WTC11 (cell line): ENCODE measurements at regions not wholly inside any gene's neighbourhood (a gene's known extent, or its start where the extent isn't known, plus 50 kb on each side); places are given as distances from the start of the nearest gene placed in this dataset.

Source experiments
- TF ChIP-seq, protein P1 (sequence below): sonication (generic); formaldehyde crosslinking; IDR thresholded peaks from 2 replicates; pipeline ENCODE4 v1.8.0; 2022; ENCODE audit warnings: mild to moderate bottlenecking, missing genetic modification reagents
- TF ChIP-seq, protein P2 (sequence below): sonication (generic); formaldehyde crosslinking; IDR thresholded peaks from 2 replicates; pipeline ENCODE4 v1.8.1; 2022; ENCODE audit warnings: low read depth, missing genetic modification reagents, borderline replicate concordance
- TF ChIP-seq, protein P3 (sequence below): sonication (generic); formaldehyde crosslinking; conservative IDR thresholded peaks from 2 replicates; pipeline ENCODE4 v1.8.1; 2022; ENCODE audit warnings: mild to moderate bottlenecking, missing genetic modification reagents

DNA sequence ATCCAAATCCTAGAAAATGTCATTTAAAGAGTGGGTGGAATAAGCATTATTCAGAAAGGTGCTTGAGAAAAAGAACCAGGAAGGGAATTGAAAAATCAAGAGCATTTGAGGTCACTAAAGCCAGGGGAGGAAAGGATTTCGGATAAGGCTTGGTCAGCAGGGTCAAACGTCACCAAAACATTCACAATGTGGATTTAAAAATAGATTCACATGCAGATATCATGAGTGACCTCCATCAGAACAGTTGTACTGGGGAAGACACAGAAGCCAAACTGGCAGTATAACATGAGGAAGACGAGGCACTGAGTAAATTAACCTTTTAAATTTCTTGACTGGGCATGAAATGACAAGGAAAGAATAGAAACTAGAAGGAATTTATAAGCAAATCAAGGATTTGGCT, 175.1 kb upstream of the CCDC196 start:
- TF ChIP-seq, protein P1, sequence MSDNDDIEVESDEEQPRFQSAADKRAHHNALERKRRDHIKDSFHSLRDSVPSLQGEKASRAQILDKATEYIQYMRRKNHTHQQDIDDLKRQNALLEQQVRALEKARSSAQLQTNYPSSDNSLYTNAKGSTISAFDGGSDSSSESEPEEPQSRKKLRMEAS (CRISPR knock-in tag), result no peak
- TF ChIP-seq, protein P2, sequence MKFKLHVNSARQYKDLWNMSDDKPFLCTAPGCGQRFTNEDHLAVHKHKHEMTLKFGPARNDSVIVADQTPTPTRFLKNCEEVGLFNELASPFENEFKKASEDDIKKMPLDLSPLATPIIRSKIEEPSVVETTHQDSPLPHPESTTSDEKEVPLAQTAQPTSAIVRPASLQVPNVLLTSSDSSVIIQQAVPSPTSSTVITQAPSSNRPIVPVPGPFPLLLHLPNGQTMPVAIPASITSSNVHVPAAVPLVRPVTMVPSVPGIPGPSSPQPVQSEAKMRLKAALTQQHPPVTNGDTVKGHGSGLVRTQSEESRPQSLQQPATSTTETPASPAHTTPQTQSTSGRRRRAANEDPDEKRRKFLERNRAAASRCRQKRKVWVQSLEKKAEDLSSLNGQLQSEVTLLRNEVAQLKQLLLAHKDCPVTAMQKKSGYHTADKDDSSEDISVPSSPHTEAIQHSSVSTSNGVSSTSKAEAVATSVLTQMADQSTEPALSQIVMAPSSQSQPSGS (CRISPR knock-in tag), result no peak
- TF ChIP-seq, protein P3, sequence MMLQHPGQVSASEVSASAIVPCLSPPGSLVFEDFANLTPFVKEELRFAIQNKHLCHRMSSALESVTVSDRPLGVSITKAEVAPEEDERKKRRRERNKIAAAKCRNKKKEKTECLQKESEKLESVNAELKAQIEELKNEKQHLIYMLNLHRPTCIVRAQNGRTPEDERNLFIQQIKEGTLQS (CRISPR knock-in tag), result no peak
